ENCODE measurements at regions not wholly inside any gene's neighbourhood (a gene's known extent, or its start where the extent isn't known, plus 50 kb on each side); places are given as distances from the start of the nearest gene placed in this dataset.

DNA sequence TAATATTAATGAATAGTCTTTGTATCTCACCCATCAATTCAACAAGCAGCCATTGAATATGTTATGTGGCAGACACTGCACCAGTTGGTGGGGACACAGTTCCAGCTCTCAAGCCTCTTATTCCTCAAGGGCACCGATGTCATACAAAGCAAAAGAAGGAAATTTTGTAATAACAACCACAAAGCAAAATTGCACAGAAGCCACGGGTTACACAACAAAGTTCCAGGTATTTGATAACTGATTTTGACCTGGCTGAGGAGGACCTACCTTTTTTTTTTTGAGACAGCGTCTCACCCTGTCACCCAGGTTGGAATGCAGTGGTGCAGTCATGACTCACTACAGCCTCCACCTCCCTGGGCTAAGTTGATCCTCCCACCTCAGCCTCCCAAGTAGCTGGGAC is 266.7 kb downstream of the FOXO1 start:
- Mint-ChIP-seq H3K9me3 (peaks cover 5% of the 10 kb centered on the region), H3K27me3 (ENCODE audit: low read depth) (no peaks in the 10 kb centered on the region), H3K4me3 (no peak overlapping the region), H3K4me1 (peaks cover 26% of the 10 kb centered on the region), H3K36me3 (ENCODE audit: low read depth) (peaks cover 6% of the 10 kb centered on the region), H3K27ac (ENCODE audit: unreplicated experiment) (no peak overlapping the region)
- no peak for DNase-seq (ENCODE audit: low read depth, low spot score)
- TF ChIP-seq, protein P1, sequence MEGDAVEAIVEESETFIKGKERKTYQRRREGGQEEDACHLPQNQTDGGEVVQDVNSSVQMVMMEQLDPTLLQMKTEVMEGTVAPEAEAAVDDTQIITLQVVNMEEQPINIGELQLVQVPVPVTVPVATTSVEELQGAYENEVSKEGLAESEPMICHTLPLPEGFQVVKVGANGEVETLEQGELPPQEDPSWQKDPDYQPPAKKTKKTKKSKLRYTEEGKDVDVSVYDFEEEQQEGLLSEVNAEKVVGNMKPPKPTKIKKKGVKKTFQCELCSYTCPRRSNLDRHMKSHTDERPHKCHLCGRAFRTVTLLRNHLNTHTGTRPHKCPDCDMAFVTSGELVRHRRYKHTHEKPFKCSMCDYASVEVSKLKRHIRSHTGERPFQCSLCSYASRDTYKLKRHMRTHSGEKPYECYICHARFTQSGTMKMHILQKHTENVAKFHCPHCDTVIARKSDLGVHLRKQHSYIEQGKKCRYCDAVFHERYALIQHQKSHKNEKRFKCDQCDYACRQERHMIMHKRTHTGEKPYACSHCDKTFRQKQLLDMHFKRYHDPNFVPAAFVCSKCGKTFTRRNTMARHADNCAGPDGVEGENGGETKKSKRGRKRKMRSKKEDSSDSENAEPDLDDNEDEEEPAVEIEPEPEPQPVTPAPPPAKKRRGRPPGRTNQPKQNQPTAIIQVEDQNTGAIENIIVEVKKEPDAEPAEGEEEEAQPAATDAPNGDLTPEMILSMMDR (conservative IDR thresholded peaks at IDR 0.05): no peak

GRCh38 chr13:40401911-40402776 is 264.3 kb downstream of the FOXO1 start:
- H3K4me3 Mint-ChIP-seq: no peak overlapping the region
- no peaks in the 10 kb centered on the region for H3K36me3 Mint-ChIP-seq (ENCODE audit: low read depth)
- TF ChIP-seq, protein P1 (conservative IDR thresholded peaks at IDR 0.05): no peak
- no peak overlapping the region for H3K27ac Mint-ChIP-seq (ENCODE audit: unreplicated experiment)
- peaks cover 30% of the 10 kb centered on the region for H3K4me1 Mint-ChIP-seq
- H3K27me3 Mint-ChIP-seq (ENCODE audit: low read depth): no peaks in the 10 kb centered on the region
- no peak for DNase-seq (ENCODE audit: low read depth, low spot score)
- H3K9me3 Mint-ChIP-seq: no peaks in the 10 kb centered on the region

- Mint-ChIP-seq H3K27ac (ENCODE audit: unreplicated experiment) (no peak overlapping the region), H3K9me3 (no peaks in the 10 kb centered on the region), H3K27me3 (ENCODE audit: low read depth) (no peaks in the 10 kb centered on the region), H3K4me3 (no peak overlapping the region), H3K4me1 (peaks cover 30% of the 10 kb centered on the region), H3K36me3 (ENCODE audit: low read depth) (no peaks in the 10 kb centered on the region)
- DNase-seq (ENCODE audit: low read depth, low spot score): no peak
- TF ChIP-seq, protein P1 (conservative IDR thresholded peaks at IDR 0.05): no peak
These were observed 263.5 kb downstream of the FOXO1 start for GRCh38 chr13:40402931-40403431.

GRCh38 chr13:40403509-40404241 is 262.8 kb downstream of the FOXO1 start:
- H3K4me3 Mint-ChIP-seq: no peak overlapping the region
- H3K4me1 Mint-ChIP-seq: peaks cover 30% of the 10 kb centered on the region
- TF ChIP-seq, protein P1 (conservative IDR thresholded peaks at IDR 0.05): no peak
- no peaks in the 10 kb centered on the region for H3K36me3 Mint-ChIP-seq (ENCODE audit: low read depth)
- H3K27me3 Mint-ChIP-seq (ENCODE audit: low read depth): no peaks in the 10 kb centered on the region
- no peak overlapping the region for H3K27ac Mint-ChIP-seq (ENCODE audit: unreplicated experiment)
- no peaks in the 10 kb centered on the region for H3K9me3 Mint-ChIP-seq
- DNase-seq (ENCODE audit: low read depth, low spot score): no peak

DNA sequence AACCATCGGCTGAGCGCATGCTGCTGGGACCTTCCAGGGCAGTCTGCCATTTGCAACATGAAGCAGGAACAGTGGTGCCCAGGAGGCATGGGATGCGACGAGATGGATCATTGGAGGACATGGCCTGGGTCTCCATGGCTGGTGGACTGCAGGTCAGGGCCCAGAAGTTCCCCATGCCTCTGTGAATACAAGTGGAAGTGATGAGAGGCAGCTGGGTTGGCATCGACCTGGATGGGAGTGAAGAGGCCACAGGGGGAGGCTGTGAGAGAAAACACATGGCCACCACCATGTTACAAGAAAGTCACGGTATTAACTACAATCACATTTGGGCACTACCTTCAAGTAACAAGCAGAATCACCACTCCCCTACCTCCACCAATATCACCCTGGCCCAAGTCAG is 262.0 kb downstream of the FOXO1 start:
- Mint-ChIP-seq H3K9me3 (no peaks in the 10 kb centered on the region), H3K36me3 (ENCODE audit: low read depth) (no peaks in the 10 kb centered on the region), H3K4me1 (peaks cover 30% of the 10 kb centered on the region), H3K27me3 (ENCODE audit: low read depth) (no peaks in the 10 kb centered on the region), H3K4me3 (no peak overlapping the region), H3K27ac (ENCODE audit: unreplicated experiment) (no peak overlapping the region)
- TF ChIP-seq, protein P1 (conservative IDR thresholded peaks at IDR 0.05): no peak
- DNase-seq (ENCODE audit: low read depth, low spot score): no peak

Measured in neural crest cell (in vitro differentiated cells).